GM12891 (cell line): ENCODE measurements at regions not wholly inside any gene's neighbourhood (a gene's known extent, or its start where the extent isn't known, plus 50 kb on each side); places are given as distances from the start of the nearest gene placed in this dataset.

Source experiments
- DNase-seq: peaks from one replicate; pipeline ENCODE4 v3.0.0; 2011; ENCODE audit warnings: low spot score; ENCODE audit not compliant: insufficient read length
- FAIRE-seq: peaks from 2 replicates; lab custom pipeline; 2011; peaks lifted over from hg19 to GRCh38; lab: Jason Lieb, UNC
- PAX5 ChIP-seq: IDR thresholded peaks from 2 replicates; pipeline ENCODE4 v1.6.1; 2011; ENCODE audit warnings: low read length, moderate library complexity, mild to moderate bottlenecking; ENCODE audit not compliant: insufficient read depth, severe bottlenecking
- POLR2A ChIP-seq: IDR thresholded peaks from 2 replicates; pipeline ENCODE4 v1.6.1; 2011; ENCODE audit warnings: low read depth, low read length, control low read depth
- POLR2AphosphoS5 ChIP-seq: IDR thresholded peaks from 2 replicates; pipeline ENCODE4 v1.6.1; 2011; ENCODE audit warnings: low read depth, low read length, control low read depth
- POU2F2 ChIP-seq: IDR thresholded peaks from 2 replicates; pipeline ENCODE4 v1.6.1; 2011; ENCODE audit warnings: low read depth, mild to moderate bottlenecking, control low read depth, low read length, moderate library complexity
- SPI1 ChIP-seq: IDR thresholded peaks from 2 replicates; pipeline ENCODE4 v1.6.1; 2011; ENCODE audit warnings: low read depth, low read length, control low read depth
- TAF1 ChIP-seq: IDR thresholded peaks from 2 replicates; pipeline ENCODE4 v1.6.1; 2011; ENCODE audit warnings: low read depth, low read length, control low read depth

DNA sequence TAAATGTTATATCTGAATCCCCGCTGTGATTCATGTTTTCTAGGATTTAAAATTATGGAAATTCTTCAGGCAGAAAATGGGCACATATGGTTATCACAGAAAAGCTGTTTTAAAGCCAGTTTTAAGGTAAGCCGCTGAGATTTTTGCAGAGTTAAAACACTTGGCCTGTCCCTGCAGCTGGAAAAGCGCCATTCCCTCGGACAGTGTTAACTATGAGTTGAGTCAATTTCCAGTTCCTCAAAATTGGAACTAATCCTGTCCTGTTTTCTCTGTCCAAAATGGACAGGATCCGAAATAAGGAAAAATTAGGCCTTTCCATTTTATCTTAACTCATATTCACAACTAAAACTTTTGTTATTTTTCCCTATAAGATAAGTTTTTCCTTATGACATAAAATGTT, 225.2 kb downstream of the SAMD5 start:
- TF ChIP-seq SPI1, result no peak
- TF ChIP-seq TAF1, result no peak
- TF ChIP-seq POU2F2, result no peak
- no peak for TF ChIP-seq PAX5
- TF ChIP-seq POLR2AphosphoS5, result no peak
- TF ChIP-seq POLR2A, result no peak
- no peak for FAIRE-seq

DNA sequence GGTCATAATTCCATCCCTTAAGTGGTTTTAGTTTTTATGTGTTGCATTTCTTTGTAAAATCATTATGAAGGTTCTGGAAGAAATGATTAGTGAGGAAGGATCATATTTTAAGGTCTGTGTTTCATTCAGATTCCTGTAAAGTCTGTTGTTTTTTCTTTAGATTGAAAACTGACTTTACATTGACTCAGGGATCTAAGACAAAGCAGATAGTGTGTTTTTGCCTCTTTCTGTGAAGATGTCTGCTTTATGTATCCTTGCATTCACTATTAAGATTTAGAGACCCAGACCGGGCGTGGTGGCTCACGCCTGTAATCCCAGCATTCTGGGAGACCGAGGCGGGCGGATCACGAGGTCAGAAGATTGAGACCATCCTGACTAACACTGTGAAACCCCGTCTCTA, 225.7 kb downstream of the SAMD5 start:
- FAIRE-seq, result no peak

More for the DNA sequence above, 225.2 kb downstream of the SAMD5 start:
- DNase-seq, result no peak

DNA sequence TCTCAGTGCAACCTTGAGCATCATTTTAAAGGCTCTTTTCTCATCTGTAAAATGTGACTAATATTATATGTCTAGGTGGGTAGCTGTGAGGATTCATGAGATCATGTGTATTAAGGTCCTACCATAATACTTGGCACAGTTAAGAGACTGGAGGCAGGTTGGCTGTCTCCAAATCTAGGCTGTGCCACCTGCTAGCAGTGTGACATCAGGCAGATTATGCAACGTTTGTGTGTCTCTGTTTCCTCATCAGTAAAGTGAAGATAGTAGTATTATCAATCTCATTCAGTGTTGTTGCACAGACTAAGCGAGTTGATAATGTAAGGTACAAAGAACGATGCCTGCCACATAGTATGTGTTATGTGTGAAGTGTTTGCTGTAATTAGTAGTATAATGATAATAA, 227.4 kb downstream of the SAMD5 start:
- FAIRE-seq (no peak), DNase-seq (no peak)
- no peak for TF ChIP-seq SPI1
- TF ChIP-seq POLR2A, result no peak
- TF ChIP-seq PAX5, result no peak
- no peak for TF ChIP-seq POU2F2
- no peak for TF ChIP-seq TAF1
- no peak for TF ChIP-seq POLR2AphosphoS5

More for the DNA sequence above, 225.7 kb downstream of the SAMD5 start:
- no peak for DNase-seq
- TF ChIP-seq TAF1 (no peak), PAX5 (no peak), SPI1 (no peak), POU2F2 (no peak), POLR2A (no peak), POLR2AphosphoS5 (no peak)

DNA sequence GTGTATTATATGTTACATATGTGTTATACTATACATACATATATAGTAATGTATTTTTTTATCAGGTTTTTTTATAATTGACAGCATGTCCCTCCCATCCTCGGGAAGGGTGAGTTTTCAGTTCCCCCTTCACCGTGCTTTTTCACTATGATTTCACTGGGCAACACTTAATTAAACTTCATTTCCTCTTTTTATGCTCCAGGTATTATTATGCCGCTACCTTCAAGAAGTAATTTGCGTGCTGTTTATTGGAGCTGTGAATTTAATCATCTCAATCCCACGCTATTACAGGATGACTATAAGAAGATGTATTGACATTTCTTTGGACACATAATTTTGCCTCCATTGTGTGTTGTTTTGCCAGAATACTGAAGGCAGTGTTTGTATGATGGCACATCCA, 228.6 kb downstream of the SAMD5 start:
- no peak for DNase-seq
- no peak for FAIRE-seq
- TF ChIP-seq SPI1 (peak; percentile 50), PAX5 (no peak)

DNA sequence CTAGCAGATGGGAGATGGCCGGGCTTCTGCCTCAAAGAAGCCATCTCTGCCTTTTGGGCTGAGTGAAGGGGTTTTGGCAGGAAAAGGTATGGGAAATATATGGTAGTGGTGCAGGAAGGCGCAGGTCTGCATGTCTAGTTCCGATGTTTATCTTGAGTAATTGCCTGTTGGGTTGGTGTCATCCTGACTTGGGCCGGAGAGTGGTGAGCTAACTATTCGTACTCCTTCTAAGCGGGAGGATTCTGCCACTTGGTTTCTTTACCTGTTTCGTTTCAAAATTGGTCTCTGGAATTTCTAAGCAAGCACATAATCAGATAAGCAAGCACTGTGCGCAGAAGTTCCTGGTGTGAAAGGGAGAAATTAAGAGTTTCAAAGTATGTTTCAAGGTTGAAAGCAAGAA, 229.6 kb downstream of the SAMD5 start:
- TF ChIP-seq PAX5 (no peak), POLR2AphosphoS5 (no peak), TAF1 (no peak), POLR2A (no peak), POU2F2 (no peak), SPI1 (no peak)
- FAIRE-seq (no peak), DNase-seq (no peak)

DNA sequence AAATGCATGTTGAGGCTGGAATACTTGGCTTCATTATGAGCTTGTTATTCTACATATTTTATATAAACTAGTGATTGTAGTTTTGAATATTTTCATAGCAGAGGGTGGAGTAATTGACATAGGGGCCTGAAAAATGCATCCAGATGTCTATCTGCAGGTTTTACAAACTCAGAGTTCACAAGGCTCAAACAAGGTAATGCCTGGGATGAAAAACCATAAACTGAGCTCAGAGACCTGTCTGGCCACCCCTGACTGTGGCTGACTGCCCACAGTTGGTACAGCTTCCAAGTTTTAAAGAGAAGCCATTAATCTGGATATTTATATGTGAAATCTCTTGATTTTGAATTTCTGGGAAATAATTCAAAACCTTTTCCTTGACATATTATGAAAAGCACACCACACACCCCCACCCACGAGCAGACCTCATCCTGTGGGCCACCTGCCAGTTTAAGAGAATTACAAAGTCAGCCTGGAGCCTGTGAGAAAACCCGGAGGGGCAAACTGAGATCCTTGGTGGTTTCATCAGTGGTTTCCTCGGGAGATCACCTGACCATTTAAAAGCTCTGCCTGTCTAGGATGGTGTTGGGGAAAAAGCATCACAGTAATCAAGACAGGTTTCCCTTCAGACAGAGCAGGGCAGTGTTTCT, 230.1 kb downstream of the SAMD5 start:
- no peak for TF ChIP-seq POLR2A
- TF ChIP-seq SPI1, result no peak
- TF ChIP-seq POU2F2, result no peak
- no peak for TF ChIP-seq POLR2AphosphoS5
- no peak for TF ChIP-seq PAX5
- FAIRE-seq, result no peak

DNA sequence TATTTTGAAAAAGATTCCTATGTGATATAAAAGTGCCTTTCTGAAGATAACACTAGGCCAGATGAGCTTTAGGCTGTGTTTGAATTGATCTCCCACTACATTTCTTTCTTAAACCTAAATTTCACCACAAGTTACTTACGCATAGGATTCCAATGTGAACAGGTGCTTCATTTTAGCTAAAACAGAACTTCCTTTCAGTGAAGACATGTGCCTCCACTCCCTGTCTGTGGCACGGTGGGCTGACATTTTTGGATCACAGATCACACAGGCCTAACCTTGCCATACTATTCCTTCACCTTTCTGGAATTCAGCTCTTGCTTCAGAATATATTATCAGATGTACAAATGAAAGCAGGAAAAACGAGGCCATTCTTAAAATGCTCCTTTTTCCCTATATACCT, 231.8 kb downstream of the SAMD5 start:
- DNase-seq, result no peak
- no peak for TF ChIP-seq SPI1
- no peak for TF ChIP-seq POLR2AphosphoS5
- TF ChIP-seq POU2F2, result no peak
- TF ChIP-seq PAX5, result no peak
- TF ChIP-seq POLR2A, result no peak
- no peak for FAIRE-seq

More for the DNA sequence above, 230.1 kb downstream of the SAMD5 start:
- DNase-seq, result no peak

DNA sequence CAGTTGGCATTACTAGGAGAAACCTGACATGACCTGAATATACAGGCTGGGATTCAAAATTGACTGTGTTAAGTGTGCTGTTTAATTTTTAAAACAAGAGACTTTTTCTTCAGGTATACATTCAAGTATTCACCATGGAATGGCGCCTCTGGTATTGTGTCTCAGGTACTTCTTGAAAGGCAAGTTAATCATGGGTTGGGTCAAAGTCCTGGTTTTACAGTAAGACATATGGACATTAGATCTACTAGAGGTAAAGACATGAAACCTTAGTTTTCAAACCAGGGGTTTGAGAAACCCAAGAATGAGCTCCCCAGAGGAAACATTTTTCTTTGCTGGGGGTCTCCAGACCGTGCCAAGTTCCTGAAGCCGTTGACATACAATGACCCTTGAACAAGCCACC, 232.4 kb downstream of the SAMD5 start:
- no peak for DNase-seq
- TF ChIP-seq PAX5, result no peak
- TF ChIP-seq POU2F2, result no peak
- TF ChIP-seq POLR2A, result no peak
- no peak for TF ChIP-seq SPI1
- no peak for TF ChIP-seq TAF1
- no peak for TF ChIP-seq POLR2AphosphoS5
- FAIRE-seq, result no peak

DNA sequence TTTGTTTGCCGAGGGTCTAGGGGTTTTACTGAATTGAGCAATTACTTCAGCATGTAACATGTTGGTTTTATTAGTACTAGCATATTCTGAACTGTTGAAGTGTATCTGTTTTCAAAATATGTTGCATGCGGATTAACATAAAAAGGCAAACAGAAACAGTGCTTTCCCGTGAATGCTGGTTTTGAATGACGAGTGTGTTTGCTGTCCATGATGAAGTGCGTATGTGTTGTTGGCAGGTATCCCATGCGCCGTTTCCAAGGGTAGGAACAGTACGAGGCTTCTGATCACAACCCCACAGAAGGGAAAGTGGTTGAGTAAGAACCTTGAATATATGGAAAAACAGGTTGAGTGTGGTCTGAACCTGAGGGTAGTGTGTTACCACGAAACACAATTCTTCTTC, 232.9 kb downstream of the SAMD5 start:
- TF ChIP-seq POLR2AphosphoS5 (no peak), POU2F2 (no peak), TAF1 (no peak)
- FAIRE-seq, result no peak
- DNase-seq, result no peak

DNA sequence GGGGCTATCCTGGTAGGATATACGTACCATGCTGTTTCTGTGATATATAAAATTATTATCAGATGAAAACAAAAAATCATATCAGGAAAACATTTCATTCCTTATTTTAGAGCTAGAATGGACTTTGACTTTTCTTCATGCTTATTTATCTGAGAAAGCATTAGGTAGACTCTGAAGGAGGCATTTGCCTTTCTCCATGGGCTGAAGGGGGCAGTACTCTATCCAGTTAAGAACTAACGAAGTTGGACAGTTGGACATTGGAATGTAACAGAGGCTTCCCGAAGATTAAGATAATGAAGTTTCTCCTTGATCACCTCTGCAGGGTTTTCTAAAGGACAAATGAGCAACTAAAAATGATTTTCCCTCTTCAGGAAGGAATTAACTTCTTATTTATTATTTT, 233.9 kb downstream of the SAMD5 start:
- FAIRE-seq (no peak), DNase-seq (no peak)
- TF ChIP-seq PAX5 (no peak), TAF1 (no peak), POLR2A (no peak), SPI1 (no peak), POLR2AphosphoS5 (no peak), POU2F2 (no peak)
